ENCODE measurements at regions not wholly inside any gene's neighbourhood (a gene's known extent, or its start where the extent isn't known, plus 50 kb on each side); places are given as distances from the start of the nearest gene placed in this dataset.

GRCh38 chr13:44874176-44874575 lies 115.1 kb downstream of the NUFIP1 start:
- no peak for DNase-seq (ENCODE audit: extremely low read depth, insufficient read length)
- Histone ChIP-seq H3K27me3 (replicated peaks; ENCODE audit: control insufficient read depth, insufficient read depth, low read length) (no peaks in the 10 kb centered on the region; the same call in 1 of the 2 replicates), H3K36me3 (ENCODE audit: control insufficient read depth, insufficient read depth, low read length) (no peaks in the 10 kb centered on the region), H3K4me3 (replicated peaks; ENCODE audit: low read depth, low read length) (no peak overlapping the region)
- TF ChIP-seq CTCF (IDR thresholded peaks at IDR 0.05; ENCODE audit: insufficient read depth, low read length, poor library complexity, severe bottlenecking): no peak

- Histone ChIP-seq H3K36me3 (ENCODE audit: control insufficient read depth, insufficient read depth, low read length) (no peaks in the 10 kb centered on the region), H3K4me3 (replicated peaks; ENCODE audit: low read depth, low read length) (no peak overlapping the region), H3K27me3 (replicated peaks; ENCODE audit: control insufficient read depth, insufficient read depth, low read length) (no peaks in the 10 kb centered on the region; the same call in 1 of the 2 replicates)
- no peak for TF ChIP-seq CTCF (IDR thresholded peaks at IDR 0.05; ENCODE audit: insufficient read depth, low read length, poor library complexity, severe bottlenecking)
- DNase-seq (ENCODE audit: extremely low read depth, insufficient read length): no peak
Observed at GRCh38 chr13:44873461-44873860, 115.8 kb downstream of the NUFIP1 start.

DNA sequence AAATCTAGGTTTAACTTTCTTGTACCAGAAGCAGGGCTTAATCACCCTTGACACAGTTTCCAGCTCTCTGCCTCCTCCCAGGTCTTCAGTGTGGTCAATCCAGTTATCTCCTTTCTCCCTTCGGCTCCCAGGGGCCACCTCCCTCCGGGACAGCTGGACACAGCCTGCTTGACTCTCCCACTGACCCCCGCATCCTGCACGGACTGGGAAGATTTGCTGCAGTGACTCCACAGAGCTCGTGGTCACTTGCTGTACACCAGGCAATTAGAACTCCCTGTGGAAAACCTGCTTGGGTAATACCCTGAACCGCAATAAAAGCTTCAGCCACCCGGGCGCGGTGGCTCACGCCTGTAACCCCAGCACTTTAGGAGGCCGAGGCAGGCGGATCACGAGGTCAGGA lies 116.5 kb downstream of the NUFIP1 start:
- DNase-seq (ENCODE audit: extremely low read depth, insufficient read length): no peak
- no peak for TF ChIP-seq CTCF (IDR thresholded peaks at IDR 0.05; ENCODE audit: insufficient read depth, low read length, poor library complexity, severe bottlenecking)
- no peak overlapping the region for H3K4me3 ChIP-seq (replicated peaks; ENCODE audit: low read depth, low read length)
- H3K36me3 ChIP-seq (ENCODE audit: control insufficient read depth, insufficient read depth, low read length): no peaks in the 10 kb centered on the region
- no peaks in the 10 kb centered on the region; the same call in none of the 2 replicates for H3K27me3 ChIP-seq (replicated peaks; ENCODE audit: control insufficient read depth, insufficient read depth, low read length)

DNA sequence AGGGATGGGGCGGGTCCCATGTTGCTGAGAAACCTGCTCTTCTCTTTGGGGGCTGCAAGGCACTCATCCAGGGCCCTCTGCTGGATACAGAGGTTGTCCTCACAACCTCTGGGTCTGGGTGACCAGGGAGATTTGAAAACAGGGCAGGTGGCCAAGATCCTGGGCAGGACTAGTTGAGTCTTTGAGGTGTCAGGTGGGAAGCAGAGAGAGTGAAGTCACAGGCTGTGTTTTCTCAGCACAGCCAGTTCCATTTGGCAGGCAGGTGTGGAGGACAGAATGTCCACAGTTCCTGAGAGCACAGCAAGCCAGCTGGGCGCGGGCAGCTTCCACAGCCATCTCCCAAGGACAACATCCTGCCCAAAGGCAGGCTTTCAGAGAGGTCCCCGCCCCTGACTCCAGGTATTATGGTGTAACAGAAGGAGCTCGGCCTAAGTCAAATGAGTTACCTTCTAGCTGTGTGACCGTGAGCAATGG lies 118.8 kb downstream of the NUFIP1 start:
- Histone ChIP-seq H3K27me3 (replicated peaks; ENCODE audit: control insufficient read depth, insufficient read depth, low read length) (no peaks in the 10 kb centered on the region; the same call in none of the 2 replicates), H3K4me3 (replicated peaks; ENCODE audit: low read depth, low read length) (no peak overlapping the region), H3K36me3 (ENCODE audit: control insufficient read depth, insufficient read depth, low read length) (no peaks in the 10 kb centered on the region)
- no peak for TF ChIP-seq CTCF (IDR thresholded peaks at IDR 0.05; ENCODE audit: insufficient read depth, low read length, poor library complexity, severe bottlenecking)
- DNase-seq (ENCODE audit: extremely low read depth, insufficient read length): no peak

DNA sequence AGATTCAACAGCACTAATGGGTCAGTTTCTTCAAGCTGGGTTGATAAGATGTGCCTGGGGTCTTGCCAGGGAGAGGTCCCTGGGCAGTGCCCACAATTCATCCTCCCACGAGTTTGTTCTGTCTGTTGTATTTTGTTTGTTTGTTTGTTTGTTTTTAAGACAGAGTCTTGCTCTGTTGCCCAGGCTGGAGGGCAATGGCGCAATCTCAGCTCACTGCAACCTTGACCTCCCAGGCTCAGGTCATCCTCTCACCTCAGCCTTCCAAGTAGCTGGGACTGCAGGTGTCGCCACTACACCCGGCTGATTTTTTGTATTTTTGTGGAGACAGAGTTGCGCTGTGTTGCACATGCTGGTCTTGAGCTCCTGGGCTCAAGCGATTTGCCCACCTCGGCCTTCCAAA lies 120.1 kb downstream of the NUFIP1 start:
- Histone ChIP-seq H3K4me3 (replicated peaks; ENCODE audit: low read depth, low read length) (no peak overlapping the region), H3K27me3 (replicated peaks; ENCODE audit: control insufficient read depth, insufficient read depth, low read length) (no peaks in the 10 kb centered on the region; the same call in none of the 2 replicates), H3K36me3 (ENCODE audit: control insufficient read depth, insufficient read depth, low read length) (no peaks in the 10 kb centered on the region)
- TF ChIP-seq CTCF (IDR thresholded peaks at IDR 0.05; ENCODE audit: insufficient read depth, low read length, poor library complexity, severe bottlenecking): no peak
- no peak for DNase-seq (ENCODE audit: extremely low read depth, insufficient read length)

GRCh38 chr13:44868397-44868796 lies 120.9 kb downstream of the NUFIP1 start:
- no peaks in the 10 kb centered on the region; the same call in none of the 2 replicates for H3K27me3 ChIP-seq (replicated peaks; ENCODE audit: control insufficient read depth, insufficient read depth, low read length)
- DNase-seq (ENCODE audit: extremely low read depth, insufficient read length): peak; percentile 51
- no peak overlapping the region for H3K4me3 ChIP-seq (replicated peaks; ENCODE audit: low read depth, low read length)
- no peak for TF ChIP-seq CTCF (IDR thresholded peaks at IDR 0.05; ENCODE audit: insufficient read depth, low read length, poor library complexity, severe bottlenecking)
- H3K36me3 ChIP-seq (ENCODE audit: control insufficient read depth, insufficient read depth, low read length): no peaks in the 10 kb centered on the region

All from GM06990 (cell line).